Neural cell (in vitro differentiated cells): ENCODE measurements at regions not wholly inside any gene's neighbourhood (a gene's known extent, or its start where the extent isn't known, plus 50 kb on each side); places are given as distances from the start of the nearest gene placed in this dataset.

Source experiments
- EP300 ChIP-seq: fragments of 450-650 bp; conservative IDR thresholded peaks from 2 replicates; pipeline ENCODE4 v1.6.1; 2014; ENCODE audit warnings: antibody characterized with exemption, mild to moderate bottlenecking, moderate library complexity; ENCODE audit not compliant: poor library complexity, severe bottlenecking
- TF ChIP-seq, protein P1 (sequence below): fragments of 450-650 bp; IDR thresholded peaks from 2 replicates; pipeline ENCODE4 v1.5.1; 2014; ENCODE audit warnings: antibody characterized with exemption, mild to moderate bottlenecking, moderate library complexity; ENCODE audit not compliant: poor library complexity, severe bottlenecking

DNA sequence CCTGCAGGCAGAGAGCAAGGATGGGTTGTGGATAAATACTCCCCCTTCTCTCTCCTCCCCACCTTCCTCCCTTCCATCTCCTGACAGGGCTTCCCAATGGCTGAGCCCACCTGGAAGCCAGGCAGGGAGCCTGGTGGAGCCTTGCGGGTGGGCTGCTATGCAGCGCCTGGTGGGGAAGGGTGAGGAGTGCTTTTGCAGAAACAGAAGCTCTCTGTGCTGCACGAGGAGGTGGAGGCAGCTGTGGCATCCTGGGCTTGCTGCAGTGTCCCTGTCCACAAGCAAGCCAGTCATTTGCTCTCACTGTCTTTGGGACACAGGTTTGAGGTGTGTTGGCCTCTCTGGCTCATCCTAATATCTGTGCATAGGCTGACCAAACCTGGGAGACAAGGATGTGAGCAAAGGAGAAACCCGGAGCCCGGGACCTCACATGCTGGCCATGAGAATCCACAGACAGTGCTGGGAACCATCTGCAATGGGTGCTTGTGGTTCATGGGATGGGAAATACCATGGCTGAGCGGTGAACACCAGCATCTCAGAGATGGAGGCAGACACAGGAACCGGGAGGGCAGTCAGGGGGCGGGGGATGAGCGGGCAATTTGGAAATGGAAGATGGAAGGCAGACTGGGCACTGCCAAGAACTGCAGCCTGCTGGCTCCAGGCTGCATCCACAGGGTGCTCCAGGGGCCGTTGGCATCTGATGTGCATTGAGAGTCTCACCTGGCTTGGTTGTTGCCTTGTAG is 364.2 kb downstream of the GLRX3 start:
- TF ChIP-seq, protein P1, sequence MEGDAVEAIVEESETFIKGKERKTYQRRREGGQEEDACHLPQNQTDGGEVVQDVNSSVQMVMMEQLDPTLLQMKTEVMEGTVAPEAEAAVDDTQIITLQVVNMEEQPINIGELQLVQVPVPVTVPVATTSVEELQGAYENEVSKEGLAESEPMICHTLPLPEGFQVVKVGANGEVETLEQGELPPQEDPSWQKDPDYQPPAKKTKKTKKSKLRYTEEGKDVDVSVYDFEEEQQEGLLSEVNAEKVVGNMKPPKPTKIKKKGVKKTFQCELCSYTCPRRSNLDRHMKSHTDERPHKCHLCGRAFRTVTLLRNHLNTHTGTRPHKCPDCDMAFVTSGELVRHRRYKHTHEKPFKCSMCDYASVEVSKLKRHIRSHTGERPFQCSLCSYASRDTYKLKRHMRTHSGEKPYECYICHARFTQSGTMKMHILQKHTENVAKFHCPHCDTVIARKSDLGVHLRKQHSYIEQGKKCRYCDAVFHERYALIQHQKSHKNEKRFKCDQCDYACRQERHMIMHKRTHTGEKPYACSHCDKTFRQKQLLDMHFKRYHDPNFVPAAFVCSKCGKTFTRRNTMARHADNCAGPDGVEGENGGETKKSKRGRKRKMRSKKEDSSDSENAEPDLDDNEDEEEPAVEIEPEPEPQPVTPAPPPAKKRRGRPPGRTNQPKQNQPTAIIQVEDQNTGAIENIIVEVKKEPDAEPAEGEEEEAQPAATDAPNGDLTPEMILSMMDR, result no peak
- TF ChIP-seq EP300, result no peak
